HUES48 (cell line): ENCODE measurements at regions not wholly inside any gene's neighbourhood (a gene's known extent, or its start where the extent isn't known, plus 50 kb on each side); places are given as distances from the start of the nearest gene placed in this dataset.

ENCODE experiments used
- H3K27ac ChIP-seq: one replicate; pipeline ENCODE4 v1.7.0; 2013; ENCODE audit warnings: low read depth, low read length, inconsistent platforms
- H3K27me3 ChIP-seq: 2 replicates; pipeline ENCODE4 v1.6.1; 2013; ENCODE audit warnings: mild to moderate bottlenecking, low read length; ENCODE audit not compliant: control insufficient read depth, insufficient read depth
- H3K36me3 ChIP-seq: 2 replicates; pipeline ENCODE4 v1.6.1; 2013; ENCODE audit warnings: low read length; ENCODE audit not compliant: control insufficient read depth, insufficient read depth
- H3K4me1 ChIP-seq: 2 replicates; pipeline ENCODE4 v1.6.1; 2013; ENCODE audit warnings: mild to moderate bottlenecking, low read length; ENCODE audit not compliant: control insufficient read depth, insufficient read depth
- H3K4me3 ChIP-seq: 2 replicates; pipeline ENCODE4 v1.5.1; 2013; ENCODE audit warnings: mild to moderate bottlenecking, low read depth, low read length
- H3K9ac ChIP-seq: 2 replicates; pipeline ENCODE4 v1.6.1; 2013; ENCODE audit warnings: mild to moderate bottlenecking, low read depth, low read length, moderate library complexity
- H3K9me3 ChIP-seq: 2 replicates; pipeline ENCODE4 v1.6.1; 2013; ENCODE audit warnings: low read length; ENCODE audit not compliant: control insufficient read depth, insufficient read depth

GRCh38 chr20:6831461-6831860 is 64.0 kb downstream of the BMP2 start:
- no peak overlapping the region for H3K4me3 ChIP-seq
- no peaks in the 10 kb centered on the region for H3K9me3 ChIP-seq

GRCh38 chr20:6832811-6833210 is 65.3 kb downstream of the BMP2 start:
- H3K4me1 ChIP-seq, result peaks cover 8% of the 10 kb centered on the region; the same call in 1 of the 2 replicates
- H3K36me3 ChIP-seq, result no peaks in the 10 kb centered on the region
- no peak overlapping the region for H3K4me3 ChIP-seq
- no peaks in the 10 kb centered on the region for H3K27me3 ChIP-seq
- H3K9me3 ChIP-seq, result no peaks in the 10 kb centered on the region
- H3K9ac ChIP-seq, result no peak overlapping the region
- no peak overlapping the region for H3K27ac ChIP-seq

More at GRCh38 chr20:6831461-6831860, 64.0 kb downstream of the BMP2 start:
- no peak overlapping the region for H3K27ac ChIP-seq
- no peaks in the 10 kb centered on the region for H3K36me3 ChIP-seq
- no peak overlapping the region for H3K9ac ChIP-seq
- no peaks in the 10 kb centered on the region for H3K27me3 ChIP-seq
- H3K4me1 ChIP-seq, result 0 out of 2 replicates have a peak, but pooled peaks cover 3% of the 10 kb centered on the region

DNA sequence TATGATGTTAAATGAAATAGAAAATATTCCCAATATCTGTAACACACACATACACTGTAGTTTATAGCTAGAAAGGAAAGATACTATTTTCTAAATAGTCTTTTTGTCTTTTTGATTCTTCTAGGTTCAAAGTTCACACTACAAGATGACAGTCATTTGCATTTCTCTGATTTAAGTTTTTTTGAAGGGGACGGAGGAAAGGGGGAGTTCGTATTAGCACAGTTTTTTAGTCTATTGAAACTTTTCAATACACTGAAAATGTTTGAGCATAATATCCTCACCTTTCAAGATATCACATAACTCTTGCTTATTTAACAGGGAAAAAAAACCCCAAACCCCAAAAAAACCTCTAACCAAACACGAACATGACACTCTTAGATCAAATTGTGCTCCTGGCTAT is 68.1 kb downstream of the BMP2 start:
- Histone ChIP-seq H3K9ac (no peak overlapping the region), H3K4me1 (peaks cover 5% of the 10 kb centered on the region; the same call in 1 of the 2 replicates), H3K27me3 (no peaks in the 10 kb centered on the region), H3K4me3 (no peak overlapping the region), H3K36me3 (no peaks in the 10 kb centered on the region), H3K27ac (no peak overlapping the region), H3K9me3 (no peaks in the 10 kb centered on the region)

DNA sequence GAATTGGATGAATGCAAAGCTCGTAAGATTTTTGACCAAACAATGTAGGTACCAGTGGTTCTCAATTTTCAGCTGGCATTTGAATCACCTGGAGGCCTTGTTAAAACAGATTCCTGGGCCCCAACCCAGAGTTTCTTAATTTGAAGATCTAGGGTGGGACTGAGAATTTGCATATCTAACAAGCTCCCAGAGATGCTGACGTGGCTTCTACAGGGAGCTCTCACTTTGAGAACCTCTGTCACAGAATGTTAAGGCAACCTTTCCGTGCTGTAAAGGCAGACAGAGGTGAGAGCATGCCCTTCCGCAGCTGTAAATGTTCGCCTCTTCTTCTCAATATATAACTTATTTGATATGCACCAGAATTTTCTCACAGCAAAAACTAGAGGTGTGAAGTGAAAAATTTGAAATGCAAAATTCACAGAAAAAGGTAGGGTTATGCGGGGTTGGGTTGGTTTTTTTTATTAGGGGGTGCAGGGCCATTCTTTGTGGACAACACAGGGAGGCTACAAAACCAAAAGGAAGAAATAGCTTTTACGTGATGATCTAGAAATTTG is 69.4 kb downstream of the BMP2 start:
- Histone ChIP-seq H3K9me3 (no peaks in the 10 kb centered on the region), H3K9ac (no peak overlapping the region), H3K36me3 (no peaks in the 10 kb centered on the region), H3K4me1 (peaks cover 5% of the 10 kb centered on the region; the same call in 1 of the 2 replicates), H3K27ac (no peak overlapping the region), H3K27me3 (no peaks in the 10 kb centered on the region), H3K4me3 (no peak overlapping the region)

DNA sequence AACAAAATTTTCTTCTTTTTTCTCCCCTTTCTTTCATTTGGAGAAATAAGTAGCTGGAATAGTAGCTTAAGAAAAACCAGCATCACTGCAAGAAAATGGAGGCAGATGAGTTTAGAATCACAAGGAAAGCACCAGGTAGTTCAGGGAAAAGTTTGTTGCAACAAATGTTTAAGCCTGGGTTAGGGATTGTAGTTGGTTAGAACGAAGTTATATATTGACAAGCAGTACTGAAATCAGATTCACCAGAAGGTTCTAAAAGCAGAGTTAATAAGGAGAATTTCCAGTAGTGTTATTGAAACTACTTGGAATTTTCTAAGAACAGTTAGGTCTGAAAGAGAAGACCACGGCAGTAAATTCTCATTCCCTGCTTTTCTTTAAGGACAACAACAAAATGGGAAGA is 70.2 kb downstream of the BMP2 start:
- peaks cover 5% of the 10 kb centered on the region; the same call in 1 of the 2 replicates for H3K4me1 ChIP-seq
- no peak overlapping the region for H3K4me3 ChIP-seq
- no peaks in the 10 kb centered on the region for H3K9me3 ChIP-seq
- no peak overlapping the region for H3K9ac ChIP-seq
- H3K27ac ChIP-seq, result no peak overlapping the region
- H3K36me3 ChIP-seq, result no peaks in the 10 kb centered on the region
- no peaks in the 10 kb centered on the region for H3K27me3 ChIP-seq

DNA sequence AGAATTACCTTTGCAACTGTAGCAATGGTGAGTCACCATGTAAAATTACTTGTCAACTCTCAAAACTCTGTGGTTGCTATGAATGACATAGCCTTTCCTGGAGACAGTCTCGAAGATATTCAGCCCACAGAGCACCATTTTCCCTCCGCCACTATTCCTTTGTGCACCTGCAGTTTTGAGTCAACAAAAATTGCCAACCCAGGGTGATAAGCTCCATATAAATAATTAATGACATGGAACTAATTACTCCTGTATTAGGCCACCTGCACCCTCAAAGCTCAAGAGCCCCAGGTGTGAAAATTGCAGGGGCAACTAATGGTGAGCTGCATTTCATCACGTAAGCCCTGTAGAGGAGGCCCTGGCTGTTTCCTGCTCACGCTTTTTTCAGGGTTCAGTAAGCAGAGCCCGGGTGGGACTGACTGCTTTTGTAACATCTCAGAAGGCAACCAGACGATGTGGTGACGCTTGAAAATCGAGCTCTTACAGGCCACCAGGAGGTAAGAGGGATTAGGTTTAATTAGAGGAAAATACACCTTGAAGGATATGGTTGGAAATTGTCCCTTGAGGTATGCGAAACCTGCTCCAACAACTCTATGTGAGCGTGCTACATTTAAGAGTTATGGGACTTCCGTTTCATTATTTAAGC is 70.8 kb downstream of the BMP2 start:
- H3K9me3 ChIP-seq, result no peaks in the 10 kb centered on the region
- no peak overlapping the region for H3K4me3 ChIP-seq
- no peaks in the 10 kb centered on the region for H3K27me3 ChIP-seq
- H3K36me3 ChIP-seq, result no peaks in the 10 kb centered on the region
- H3K9ac ChIP-seq, result no peak overlapping the region
- peaks cover 5% of the 10 kb centered on the region; the same call in 1 of the 2 replicates for H3K4me1 ChIP-seq
- no peak overlapping the region for H3K27ac ChIP-seq

DNA sequence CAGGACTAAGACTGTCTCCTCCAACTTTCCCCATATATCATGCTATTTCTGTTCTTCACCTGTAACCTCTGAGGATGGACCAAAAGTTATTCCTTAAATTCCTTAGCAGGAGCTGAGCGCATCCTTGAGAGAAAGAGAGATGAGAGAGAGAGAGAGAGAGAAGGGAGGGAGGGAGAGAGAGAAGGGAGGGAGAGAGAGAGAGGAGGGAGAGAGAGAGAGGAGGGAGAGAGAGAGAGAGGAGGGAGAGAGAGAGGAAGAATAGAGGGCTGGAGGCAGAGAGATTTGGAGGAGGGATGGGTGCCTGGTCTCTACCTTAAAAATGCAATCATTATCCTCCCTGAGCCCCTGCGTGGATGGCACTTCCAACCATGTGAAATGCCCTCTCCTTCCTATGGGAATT is 73.6 kb downstream of the BMP2 start:
- Histone ChIP-seq H3K4me1 (peaks cover 5% of the 10 kb centered on the region; the same call in 1 of the 2 replicates), H3K27ac (no peak overlapping the region), H3K4me3 (no peak overlapping the region), H3K36me3 (no peaks in the 10 kb centered on the region), H3K27me3 (no peaks in the 10 kb centered on the region), H3K9me3 (no peaks in the 10 kb centered on the region), H3K9ac (no peak overlapping the region)

GRCh38 chr20:6845141-6845540 is 77.7 kb downstream of the BMP2 start:
- no peaks in the 10 kb centered on the region for H3K36me3 ChIP-seq
- no peak overlapping the region for H3K27ac ChIP-seq
- H3K4me3 ChIP-seq, result no peak overlapping the region
- H3K9ac ChIP-seq, result no peak overlapping the region
- no peaks in the 10 kb centered on the region for H3K27me3 ChIP-seq
- H3K9me3 ChIP-seq, result no peaks in the 10 kb centered on the region
- peaks cover 8% of the 10 kb centered on the region for H3K4me1 ChIP-seq

DNA sequence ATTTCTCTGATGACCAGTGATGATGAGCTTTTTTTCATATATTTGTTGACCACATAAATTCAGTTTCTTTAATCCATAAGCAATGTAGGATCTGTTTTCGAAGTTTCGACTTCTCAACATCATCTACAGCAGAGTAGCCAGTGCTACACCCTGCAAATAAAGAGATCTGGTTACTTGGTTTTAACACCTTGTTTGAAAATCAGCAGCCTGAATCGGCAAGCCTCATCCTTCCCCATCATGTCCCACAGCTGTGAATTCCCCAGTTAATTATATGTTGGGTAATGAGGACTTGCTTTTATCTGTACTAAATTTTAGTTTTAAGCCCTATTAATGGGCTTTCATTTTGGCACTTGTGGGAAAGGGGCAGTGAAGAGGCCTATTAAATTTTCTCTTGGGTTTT is 80.6 kb downstream of the BMP2 start:
- Histone ChIP-seq H3K27me3 (no peaks in the 10 kb centered on the region), H3K4me3 (no peak overlapping the region), H3K36me3 (no peaks in the 10 kb centered on the region), H3K9me3 (no peaks in the 10 kb centered on the region), H3K4me1 (peaks cover 8% of the 10 kb centered on the region), H3K9ac (no peak overlapping the region), H3K27ac (no peak overlapping the region)

- H3K4me3 ChIP-seq, result no peak overlapping the region
- H3K36me3 ChIP-seq, result no peaks in the 10 kb centered on the region
- H3K9ac ChIP-seq, result no peak overlapping the region
- peak overlapping the region; percentile 41 for H3K27ac ChIP-seq
- H3K27me3 ChIP-seq, result no peaks in the 10 kb centered on the region
- no peaks in the 10 kb centered on the region for H3K9me3 ChIP-seq
- peaks cover 8% of the 10 kb centered on the region for H3K4me1 ChIP-seq
These were observed 81.5 kb downstream of the BMP2 start for GRCh38 chr20:6848992-6849391.

- H3K27me3 ChIP-seq, result no peaks in the 10 kb centered on the region
- no peak overlapping the region for H3K27ac ChIP-seq
- H3K4me1 ChIP-seq, result peaks cover 8% of the 10 kb centered on the region
- no peaks in the 10 kb centered on the region for H3K9me3 ChIP-seq
- H3K36me3 ChIP-seq, result no peaks in the 10 kb centered on the region
- no peak overlapping the region for H3K9ac ChIP-seq
- H3K4me3 ChIP-seq, result no peak overlapping the region
These were observed 83.7 kb downstream of the BMP2 start for GRCh38 chr20:6851136-6851535.
